Tibial nerve (tissue), 4 donors: ENCODE measurements at regions not wholly inside any gene's neighbourhood (a gene's known extent, or its start where the extent isn't known, plus 50 kb on each side); places are given as distances from the start of the nearest gene placed in this dataset.

Experiments
- EP300 ChIP-seq, 2 donors: sonication (generic); formaldehyde crosslinking; IDR thresholded peaks; one replicate each; pipeline ENCODE4 v1.6.1; 2017; ENCODE audit warnings: antibody characterized with exemption in 2 of 2, mild to moderate bottlenecking in 1 of 2
- POLR2A ChIP-seq, 2 donors: fragments of 450-650 bp; IDR thresholded peaks; one replicate each; pipeline ENCODE4 v1.6.1; 2017; ENCODE audit warnings: antibody characterized with exemption in 2 of 2, mild to moderate bottlenecking in 2 of 2, moderate library complexity in 2 of 2
- TF ChIP-seq, protein P1 (sequence below), 5 experiments: fragments of 200-600 bp in 3 of 5; fragments of 450-650 bp in 2 of 5; sonication (generic) in 3 of 5; IDR thresholded peaks; one replicate each; pipeline ENCODE4 v1.5.1; 2016 to 2019; ENCODE audit warnings: antibody characterized with exemption in 5 of 5, mild to moderate bottlenecking in 3 of 5, moderate library complexity in 2 of 5

DNA sequence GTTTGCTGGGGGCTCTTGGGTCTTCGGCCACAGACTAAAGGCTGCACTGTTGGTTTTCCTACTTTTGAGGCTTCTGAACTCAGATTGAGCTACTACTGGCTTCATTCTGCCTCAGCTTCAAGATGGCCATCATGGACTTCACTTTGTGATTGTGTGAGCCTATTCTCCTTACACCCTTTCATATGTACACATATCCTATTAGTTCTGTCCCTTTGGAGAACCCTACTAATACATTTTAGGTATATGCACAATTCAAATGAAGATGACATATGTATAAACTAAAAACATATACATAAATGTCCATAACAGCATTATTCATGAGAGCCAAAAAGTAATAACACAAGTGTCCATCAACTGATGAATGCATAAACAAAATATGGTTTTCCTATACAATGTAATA is 75.7 kb downstream of the GPR37 start:
- TF ChIP-seq POLR2A (IDR thresholded peaks at IDR 0.05) (no peak), EP300 (IDR thresholded peaks at IDR 0.05) (no peak)
- TF ChIP-seq, protein P1, sequence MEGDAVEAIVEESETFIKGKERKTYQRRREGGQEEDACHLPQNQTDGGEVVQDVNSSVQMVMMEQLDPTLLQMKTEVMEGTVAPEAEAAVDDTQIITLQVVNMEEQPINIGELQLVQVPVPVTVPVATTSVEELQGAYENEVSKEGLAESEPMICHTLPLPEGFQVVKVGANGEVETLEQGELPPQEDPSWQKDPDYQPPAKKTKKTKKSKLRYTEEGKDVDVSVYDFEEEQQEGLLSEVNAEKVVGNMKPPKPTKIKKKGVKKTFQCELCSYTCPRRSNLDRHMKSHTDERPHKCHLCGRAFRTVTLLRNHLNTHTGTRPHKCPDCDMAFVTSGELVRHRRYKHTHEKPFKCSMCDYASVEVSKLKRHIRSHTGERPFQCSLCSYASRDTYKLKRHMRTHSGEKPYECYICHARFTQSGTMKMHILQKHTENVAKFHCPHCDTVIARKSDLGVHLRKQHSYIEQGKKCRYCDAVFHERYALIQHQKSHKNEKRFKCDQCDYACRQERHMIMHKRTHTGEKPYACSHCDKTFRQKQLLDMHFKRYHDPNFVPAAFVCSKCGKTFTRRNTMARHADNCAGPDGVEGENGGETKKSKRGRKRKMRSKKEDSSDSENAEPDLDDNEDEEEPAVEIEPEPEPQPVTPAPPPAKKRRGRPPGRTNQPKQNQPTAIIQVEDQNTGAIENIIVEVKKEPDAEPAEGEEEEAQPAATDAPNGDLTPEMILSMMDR (IDR thresholded peaks at IDR 0.05): no peak
